NB4 (cell line): ENCODE measurements at regions not wholly inside any gene's neighbourhood (a gene's known extent, or its start where the extent isn't known, plus 50 kb on each side); places are given as distances from the start of the nearest gene placed in this dataset.

ENCODE experiments used
- POLR2A ChIP-seq: IDR thresholded peaks from 2 replicates; pipeline ENCODE4 v1.6.1; 2011; ENCODE audit warnings: mild to moderate bottlenecking; ENCODE audit not compliant: insufficient read length; ENCODE audit errors: extremely low read depth
- TF ChIP-seq, protein P1 (sequence below): IDR thresholded peaks from one replicate; pipeline ENCODE4 v1.5.1; 2012; ENCODE audit warnings: low read depth, low read length

- TF ChIP-seq, protein P1, sequence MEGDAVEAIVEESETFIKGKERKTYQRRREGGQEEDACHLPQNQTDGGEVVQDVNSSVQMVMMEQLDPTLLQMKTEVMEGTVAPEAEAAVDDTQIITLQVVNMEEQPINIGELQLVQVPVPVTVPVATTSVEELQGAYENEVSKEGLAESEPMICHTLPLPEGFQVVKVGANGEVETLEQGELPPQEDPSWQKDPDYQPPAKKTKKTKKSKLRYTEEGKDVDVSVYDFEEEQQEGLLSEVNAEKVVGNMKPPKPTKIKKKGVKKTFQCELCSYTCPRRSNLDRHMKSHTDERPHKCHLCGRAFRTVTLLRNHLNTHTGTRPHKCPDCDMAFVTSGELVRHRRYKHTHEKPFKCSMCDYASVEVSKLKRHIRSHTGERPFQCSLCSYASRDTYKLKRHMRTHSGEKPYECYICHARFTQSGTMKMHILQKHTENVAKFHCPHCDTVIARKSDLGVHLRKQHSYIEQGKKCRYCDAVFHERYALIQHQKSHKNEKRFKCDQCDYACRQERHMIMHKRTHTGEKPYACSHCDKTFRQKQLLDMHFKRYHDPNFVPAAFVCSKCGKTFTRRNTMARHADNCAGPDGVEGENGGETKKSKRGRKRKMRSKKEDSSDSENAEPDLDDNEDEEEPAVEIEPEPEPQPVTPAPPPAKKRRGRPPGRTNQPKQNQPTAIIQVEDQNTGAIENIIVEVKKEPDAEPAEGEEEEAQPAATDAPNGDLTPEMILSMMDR: no peak
- no peak for TF ChIP-seq POLR2A
Measured at GRCh38 chr5:5026409-5026785, 113.7 kb upstream of the ADAMTS16 start.
